Parathyroid adenoma (tissue), 2 donors: ENCODE measurements at regions not wholly inside any gene's neighbourhood (a gene's known extent, or its start where the extent isn't known, plus 50 kb on each side); places are given as distances from the start of the nearest gene placed in this dataset.

Source experiments
- H2AFZ ChIP-seq: fragments of 300-600 bp; sonication (generic); one replicate; pipeline ENCODE4 v1.7.0; 2017; ENCODE audit warnings: antibody characterized with exemption, mild to moderate bottlenecking
- H3K27ac ChIP-seq: fragments of 300-600 bp; sonication (generic); one replicate; pipeline ENCODE4 v1.7.0; 2017
- H3K27me3 ChIP-seq: fragments of 300-600 bp; sonication (generic); one replicate; pipeline ENCODE4 v1.7.0; 2017; ENCODE audit warnings: low read length; ENCODE audit not compliant: control insufficient read depth, insufficient read depth
- H3K36me3 ChIP-seq: fragments of 300-600 bp; sonication (generic); one replicate; pipeline ENCODE4 v1.7.0; 2017; ENCODE audit warnings: low read length; ENCODE audit not compliant: control insufficient read depth, insufficient read depth
- H3K4me1 ChIP-seq: fragments of 300-600 bp; sonication (generic); one replicate; pipeline ENCODE4 v1.7.0; 2017; ENCODE audit warnings: control low read depth
- H3K4me2 ChIP-seq: fragments of 300-600 bp; sonication (generic); one replicate; pipeline ENCODE4 v1.7.0; 2017; ENCODE audit warnings: low read length
- H3K4me3 ChIP-seq: fragments of 300-600 bp; sonication (generic); one replicate; pipeline ENCODE4 v1.7.0; 2017; ENCODE audit warnings: low read depth, low read length
- H3K79me2 ChIP-seq: fragments of 300-600 bp; sonication (generic); one replicate; pipeline ENCODE4 v1.7.0; 2017; ENCODE audit warnings: control low read depth
- H3K9ac ChIP-seq: fragments of 300-600 bp; sonication (generic); one replicate; pipeline ENCODE4 v1.7.0; 2017; ENCODE audit warnings: mild to moderate bottlenecking
- H3K9me3 ChIP-seq: fragments of 300-600 bp; sonication (generic); one replicate; pipeline ENCODE4 v1.7.0; 2017; ENCODE audit warnings: low read length; ENCODE audit not compliant: control insufficient read depth
- CTCF ChIP-seq: fragments of 300-600 bp; sonication (generic); IDR thresholded peaks from one replicate; pipeline ENCODE4 v1.7.0; 2017; ENCODE audit warnings: antibody characterized with exemption, mild to moderate bottlenecking
- donor health status: primary hyperparathyroidism.

- H3K9ac ChIP-seq: no peak overlapping the region
- H3K36me3 ChIP-seq: no peaks in the 10 kb centered on the region
- no peaks in the 10 kb centered on the region for H3K9me3 ChIP-seq
- no peak overlapping the region for H3K4me3 ChIP-seq
- no peak overlapping the region for H3K4me2 ChIP-seq
- TF ChIP-seq CTCF: no peak
- no peak overlapping the region for H2AFZ ChIP-seq
- H3K4me1 ChIP-seq: no peaks in the 10 kb centered on the region
- no peaks in the 10 kb centered on the region for H3K79me2 ChIP-seq
- no peaks in the 10 kb centered on the region for H3K27me3 ChIP-seq
- H3K27ac ChIP-seq: no peak overlapping the region
Observed at GRCh38 chr11:127693686-127694085, 693.1 kb upstream of the KIRREL3 start.

- Histone ChIP-seq H3K4me1 (no peaks in the 10 kb centered on the region), H3K79me2 (no peaks in the 10 kb centered on the region), H3K9ac (no peak overlapping the region), H3K9me3 (no peaks in the 10 kb centered on the region), H2AFZ (no peak overlapping the region), H3K27me3 (no peaks in the 10 kb centered on the region), H3K4me3 (no peak overlapping the region), H3K4me2 (no peak overlapping the region), H3K36me3 (no peaks in the 10 kb centered on the region), H3K27ac (no peak overlapping the region)
- TF ChIP-seq CTCF: no peak
Observed at GRCh38 chr11:127683321-127683720, 682.8 kb upstream of the KIRREL3 start.

GRCh38 chr11:127679816-127680545, 679.4 kb upstream of the KIRREL3 start:
- no peak overlapping the region for H2AFZ ChIP-seq
- H3K36me3 ChIP-seq: no peaks in the 10 kb centered on the region
- no peak for TF ChIP-seq CTCF
- H3K27me3 ChIP-seq: no peaks in the 10 kb centered on the region
- H3K4me3 ChIP-seq: no peak overlapping the region
- H3K4me1 ChIP-seq: no peaks in the 10 kb centered on the region
- no peak overlapping the region for H3K9ac ChIP-seq
- H3K27ac ChIP-seq: no peak overlapping the region
- H3K4me2 ChIP-seq: no peak overlapping the region
- H3K79me2 ChIP-seq: no peaks in the 10 kb centered on the region
- H3K9me3 ChIP-seq: no peaks in the 10 kb centered on the region

- H3K36me3 ChIP-seq: no peaks in the 10 kb centered on the region
- no peak overlapping the region for H3K9ac ChIP-seq
- H3K79me2 ChIP-seq: no peaks in the 10 kb centered on the region
- H3K27me3 ChIP-seq: no peaks in the 10 kb centered on the region
- H3K9me3 ChIP-seq: no peaks in the 10 kb centered on the region
- no peak for TF ChIP-seq CTCF
- no peaks in the 10 kb centered on the region for H3K4me1 ChIP-seq
- H3K27ac ChIP-seq: no peak overlapping the region
- H3K4me2 ChIP-seq: no peak overlapping the region
- no peak overlapping the region for H2AFZ ChIP-seq
- H3K4me3 ChIP-seq: no peak overlapping the region
Observed at GRCh38 chr11:127678631-127679030, 678.1 kb upstream of the KIRREL3 start.
